ENCODE measurements at regions not wholly inside any gene's neighbourhood (a gene's known extent, or its start where the extent isn't known, plus 50 kb on each side); places are given as distances from the start of the nearest gene placed in this dataset.
"Not testable (repeated sequence)": the region's sequence is repeated elsewhere in the genome, so short reads cannot be mapped to it uniquely, and the experiment has no call there.

GRCh38 chr15:87704276-87704675 is 552.3 kb downstream of the NTRK3 start:
- Histone ChIP-seq H3K4me1 (no peaks in the 10 kb centered on the region), H3K27me3 (no peaks in the 10 kb centered on the region), H3K4me3 (no peak overlapping the region), H3K36me3 (no peaks in the 10 kb centered on the region), H3K9me3 (no peaks in the 10 kb centered on the region), H3K27ac (no peak overlapping the region)
- TF ChIP-seq POLR2AphosphoS5 (IDR thresholded peaks at IDR 0.05) (no peak), CTCF (IDR thresholded peaks at IDR 0.05) (no peak), EP300 (IDR thresholded peaks at IDR 0.05) (no peak), POLR2A (IDR thresholded peaks at IDR 0.05) (no peak)
- intact Hi-C loops (cut with DNase I; ENCODE audit: low total_unique reads) = no loop called here
- no peak for DNase-seq
- WGBS, 5 donors = 74 to 85% (median 84%) methylated on average over 5 of the region's 5 CpGs

GRCh38 chr15:87703327-87704111 is 553.0 kb downstream of the NTRK3 start:
- TF ChIP-seq POLR2A (IDR thresholded peaks at IDR 0.05) = no peak
- TF ChIP-seq POLR2AphosphoS5 (IDR thresholded peaks at IDR 0.05) = no peak
- TF ChIP-seq EP300 (IDR thresholded peaks at IDR 0.05) = no peak
- no peak for TF ChIP-seq CTCF (IDR thresholded peaks at IDR 0.05)
- H3K4me3 ChIP-seq = no peak overlapping the region
- no peaks in the 10 kb centered on the region for H3K36me3 ChIP-seq
- H3K9me3 ChIP-seq = peaks cover 0 to 5% (median 0%) of the 10 kb centered on the region in 4 donors
- 76 to 77% (median 76%) methylated on average over 18 of the region's 18 CpGs for WGBS, 5 donors
- H3K27me3 ChIP-seq = no peaks in the 10 kb centered on the region
- DNase-seq = no peak
- intact Hi-C loops (cut with DNase I; ENCODE audit: low total_unique reads) = no loop called here
- H3K4me1 ChIP-seq = no peaks in the 10 kb centered on the region
- H3K27ac ChIP-seq = no peak overlapping the region

GRCh38 chr15:87702270-87702669 is 554.3 kb downstream of the NTRK3 start:
- no peak overlapping the region for H3K4me3 ChIP-seq

GRCh38 chr15:87698467-87698866 is 558.1 kb downstream of the NTRK3 start:
- intact Hi-C loops (cut with DNase I; ENCODE audit: low total_unique reads); H3K27me3 ChIP-seq; DNase-seq; H3K36me3 ChIP-seq; H3K4me3 ChIP-seq; H3K4me1 ChIP-seq; H3K27ac ChIP-seq: not testable (repeated sequence)
- 74 to 85% (median 84%) methylated on average over 2 of the region's 2 CpGs for WGBS, 5 donors
- peaks cover 0 to 12% (median under 1%) of the 10 kb centered on the region in 4 donors for H3K9me3 ChIP-seq

More at GRCh38 chr15:87702270-87702669, 554.3 kb downstream of the NTRK3 start:
- 74 to 86% (median 83%) methylated on average over 4 of the region's 4 CpGs for WGBS, 5 donors
- Histone ChIP-seq H3K4me1 (no peaks in the 10 kb centered on the region), H3K27me3 (no peaks in the 10 kb centered on the region), H3K36me3 (no peaks in the 10 kb centered on the region), H3K27ac (no peak overlapping the region), H3K9me3 (peaks cover 0 to 12% (median 0%) of the 10 kb centered on the region in 4 donors)
- TF ChIP-seq POLR2AphosphoS5 (IDR thresholded peaks at IDR 0.05) (no peak), EP300 (IDR thresholded peaks at IDR 0.05) (no peak), POLR2A (IDR thresholded peaks at IDR 0.05) (no peak), CTCF (IDR thresholded peaks at IDR 0.05) (no peak)
- no peak for DNase-seq
- intact Hi-C loops (cut with DNase I; ENCODE audit: low total_unique reads) = no loop called here

- Histone ChIP-seq H3K9me3 (peaks cover 0 to 29% (median 4%) of the 10 kb centered on the region in 4 donors), H3K27ac (no peak overlapping the region), H3K4me3 (no peak overlapping the region), H3K36me3 (no peaks in the 10 kb centered on the region), H3K27me3 (no peaks in the 10 kb centered on the region), H3K4me1 (no peaks in the 10 kb centered on the region)
- no peak for DNase-seq
- intact Hi-C loops (cut with DNase I; ENCODE audit: low total_unique reads) = no loop called here
- TF ChIP-seq EP300 (IDR thresholded peaks at IDR 0.05) (no peak), POLR2AphosphoS5 (IDR thresholded peaks at IDR 0.05) (no peak), CTCF (IDR thresholded peaks at IDR 0.05) (no peak), POLR2A (IDR thresholded peaks at IDR 0.05) (no peak)
- WGBS, 5 donors = 81 to 92% (median 86%) methylated on average over 1 of the region's 1 CpG
Observed at GRCh38 chr15:87689716-87690115, 566.8 kb downstream of the NTRK3 start.
